Body of pancreas (tissue), 4 donors: ENCODE measurements at regions not wholly inside any gene's neighbourhood (a gene's known extent, or its start where the extent isn't known, plus 50 kb on each side); places are given as distances from the start of the nearest gene placed in this dataset.

Experiments
- CTCF ChIP-seq, 7 experiments: fragments of 450-650 bp in 4 of 7; fragments of 200-600 bp in 3 of 7; sonication (generic) in 3 of 7; IDR thresholded peaks; one replicate each; pipeline ENCODE4 v1.5.1; 2016 to 2019; ENCODE audit warnings: antibody characterized with exemption in 7 of 7
- POLR2A ChIP-seq, 3 donors: fragments of 450-650 bp; IDR thresholded peaks; one replicate each; pipeline ENCODE4 v1.6.1; 2016; ENCODE audit warnings: antibody characterized with exemption in 3 of 3, mild to moderate bottlenecking in 2 of 3

- no peak for TF ChIP-seq CTCF (IDR thresholded peaks at IDR 0.05)
- no peak for TF ChIP-seq POLR2A (IDR thresholded peaks at IDR 0.05)
These were observed 208.1 kb upstream of the SYNDIG1 start for GRCh38 chr20:24261351-24261750.
